RWPE2 (cell line): ENCODE measurements at regions not wholly inside any gene's neighbourhood (a gene's known extent, or its start where the extent isn't known, plus 50 kb on each side); places are given as distances from the start of the nearest gene placed in this dataset.

Experiments
- ATAC-seq: fragments of 200-7000 bp; cut with Tn5 transposase; 3 replicates; pipeline ENCODE4 v1.9.1; 2021; ENCODE audit warnings: low read depth
- DNase-seq: peaks from one replicate; pipeline ENCODE4 v3.0.0-alpha.2; 2020; ENCODE audit warnings: low spot score
- H3K27ac ChIP-seq: fragments of 450-650 bp; 2 replicates; pipeline ENCODE4 v1.5.1; 2017; ENCODE audit warnings: mild to moderate bottlenecking; ENCODE audit not compliant: poor library complexity, severe bottlenecking
- H3K27me3 ChIP-seq: fragments of 250-450 bp; sonication (Bioruptor Pico); 2 replicates; pipeline ENCODE4 v1.5.1; 2021; ENCODE audit warnings: mild to moderate bottlenecking, moderate library complexity; ENCODE audit not compliant: insufficient read depth, poor library complexity, severe bottlenecking
- H3K36me3 ChIP-seq: fragments of 250-450 bp; sonication (Bioruptor Pico); 2 replicates; pipeline ENCODE4 v1.5.1; 2020; ENCODE audit warnings: low read depth, mild to moderate bottlenecking, moderate library complexity
- H3K4me1 ChIP-seq: fragments of 250-450 bp; sonication (Bioruptor Pico); 2 replicates; pipeline ENCODE4 v1.5.1; 2021; ENCODE audit warnings: mild to moderate bottlenecking, moderate library complexity; ENCODE audit not compliant: insufficient read depth, poor library complexity, severe bottlenecking
- H3K4me3 ChIP-seq: fragments of 250-450 bp; sonication (Bioruptor Pico); 2 replicates; pipeline ENCODE4 v1.5.1; 2021; ENCODE audit warnings: mild to moderate bottlenecking, moderate library complexity; ENCODE audit not compliant: severe bottlenecking
- H3K9me3 ChIP-seq: fragments of 250-450 bp; sonication (Bioruptor Pico); 2 replicates; pipeline ENCODE4 v1.5.1; 2021; ENCODE audit warnings: mild to moderate bottlenecking, moderate library complexity; ENCODE audit not compliant: severe bottlenecking
- TF ChIP-seq, protein P1 (sequence below): fragments of 450-650 bp; IDR thresholded peaks from one replicate; pipeline ENCODE4 v1.5.1; 2017; ENCODE audit warnings: mild to moderate bottlenecking, moderate library complexity; ENCODE audit not compliant: poor library complexity, severe bottlenecking

DNA sequence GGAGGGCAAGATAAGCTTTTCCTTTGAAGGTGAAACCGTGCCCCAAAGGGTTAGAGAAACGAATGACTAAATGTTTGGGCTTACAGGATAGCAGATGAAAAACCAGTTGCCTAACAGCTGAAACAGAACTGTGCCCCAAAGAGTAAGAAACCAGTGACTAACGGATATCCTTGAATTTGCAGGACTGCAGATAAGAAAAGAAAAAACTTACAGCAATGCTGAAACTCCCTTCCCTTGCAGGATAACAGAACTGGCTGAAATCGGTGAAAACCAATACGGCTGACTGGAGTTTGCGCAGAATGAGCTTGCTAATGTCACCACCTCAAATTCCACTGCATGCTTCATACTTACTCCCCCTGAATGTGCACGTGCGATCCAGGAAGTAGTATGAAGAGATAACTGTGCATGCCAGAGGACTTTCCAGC is 175.2 kb upstream of the NLRP1 start:
- peaks cover 8% of the 10 kb centered on the region for H3K27me3 ChIP-seq
- no peaks in the 10 kb centered on the region for H3K36me3 ChIP-seq
- ATAC-seq (peak; percentile 86), DNase-seq (no peak)
- peaks cover 8% of the 10 kb centered on the region for H3K4me1 ChIP-seq
- no peaks in the 10 kb centered on the region for H3K9me3 ChIP-seq
- TF ChIP-seq, protein P1, sequence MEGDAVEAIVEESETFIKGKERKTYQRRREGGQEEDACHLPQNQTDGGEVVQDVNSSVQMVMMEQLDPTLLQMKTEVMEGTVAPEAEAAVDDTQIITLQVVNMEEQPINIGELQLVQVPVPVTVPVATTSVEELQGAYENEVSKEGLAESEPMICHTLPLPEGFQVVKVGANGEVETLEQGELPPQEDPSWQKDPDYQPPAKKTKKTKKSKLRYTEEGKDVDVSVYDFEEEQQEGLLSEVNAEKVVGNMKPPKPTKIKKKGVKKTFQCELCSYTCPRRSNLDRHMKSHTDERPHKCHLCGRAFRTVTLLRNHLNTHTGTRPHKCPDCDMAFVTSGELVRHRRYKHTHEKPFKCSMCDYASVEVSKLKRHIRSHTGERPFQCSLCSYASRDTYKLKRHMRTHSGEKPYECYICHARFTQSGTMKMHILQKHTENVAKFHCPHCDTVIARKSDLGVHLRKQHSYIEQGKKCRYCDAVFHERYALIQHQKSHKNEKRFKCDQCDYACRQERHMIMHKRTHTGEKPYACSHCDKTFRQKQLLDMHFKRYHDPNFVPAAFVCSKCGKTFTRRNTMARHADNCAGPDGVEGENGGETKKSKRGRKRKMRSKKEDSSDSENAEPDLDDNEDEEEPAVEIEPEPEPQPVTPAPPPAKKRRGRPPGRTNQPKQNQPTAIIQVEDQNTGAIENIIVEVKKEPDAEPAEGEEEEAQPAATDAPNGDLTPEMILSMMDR, result no peak
- H3K27ac ChIP-seq, result no peak overlapping the region
- no peak overlapping the region for H3K4me3 ChIP-seq

DNA sequence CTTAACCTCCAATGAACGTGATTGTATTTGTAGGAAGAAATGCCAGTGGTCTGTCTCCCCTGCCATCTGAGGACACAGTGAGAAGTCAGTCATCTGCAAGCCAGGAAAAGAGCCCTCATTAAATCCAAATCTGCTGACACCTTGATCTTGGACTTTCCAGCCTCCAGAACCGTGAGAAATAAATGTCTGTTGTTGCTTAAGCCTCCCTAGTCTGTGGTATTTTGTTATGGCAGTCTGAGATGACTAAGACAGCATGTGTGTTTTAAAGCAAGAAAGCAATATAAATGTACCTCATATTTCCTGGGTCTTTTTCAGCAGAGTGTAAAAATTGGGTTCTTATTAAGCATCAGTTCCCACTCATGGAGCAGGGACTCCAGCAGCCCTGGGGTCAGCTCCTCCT is 177.9 kb upstream of the NLRP1 start:
- TF ChIP-seq, protein P1, result no peak
- H3K4me3 ChIP-seq, result no peak overlapping the region
- peaks cover 12% of the 10 kb centered on the region for H3K27me3 ChIP-seq
- no peak for ATAC-seq
- H3K9me3 ChIP-seq, result no peaks in the 10 kb centered on the region
- peaks cover 8% of the 10 kb centered on the region for H3K4me1 ChIP-seq
- H3K36me3 ChIP-seq, result no peaks in the 10 kb centered on the region
- no peak for DNase-seq
- H3K27ac ChIP-seq, result no peak overlapping the region

GRCh38 chr17:5763595-5764306 is 179.4 kb upstream of the NLRP1 start:
- TF ChIP-seq, protein P1, result no peak

GRCh38 chr17:5769593-5770354 is 185.5 kb upstream of the NLRP1 start:
- no peak for ATAC-seq
- TF ChIP-seq, protein P1, result no peak
- no peaks in the 10 kb centered on the region for H3K4me1 ChIP-seq
- no peaks in the 10 kb centered on the region for H3K9me3 ChIP-seq
- H3K36me3 ChIP-seq, result no peaks in the 10 kb centered on the region
- DNase-seq, result no peak
- H3K27me3 ChIP-seq, result peaks cover 15% of the 10 kb centered on the region
- no peak overlapping the region for H3K4me3 ChIP-seq
- no peak overlapping the region for H3K27ac ChIP-seq

More at GRCh38 chr17:5763595-5764306, 179.4 kb upstream of the NLRP1 start:
- ATAC-seq (no peak), DNase-seq (peak; percentile 8)
- peaks cover 12% of the 10 kb centered on the region for H3K27me3 ChIP-seq
- no peaks in the 10 kb centered on the region for H3K36me3 ChIP-seq
- peaks cover 8% of the 10 kb centered on the region for H3K4me1 ChIP-seq
- no peak overlapping the region for H3K4me3 ChIP-seq
- no peaks in the 10 kb centered on the region for H3K9me3 ChIP-seq
- H3K27ac ChIP-seq, result no peak overlapping the region
